CD8-positive, alpha-beta memory T cell (primary cell): ENCODE measurements at regions not wholly inside any gene's neighbourhood (a gene's known extent, or its start where the extent isn't known, plus 50 kb on each side); places are given as distances from the start of the nearest gene placed in this dataset.

ENCODE experiments used
- CTCF ChIA-PET: fragments of 350-600 bp; sonication (Branson Sonifier 250); formaldehyde crosslinking; loops from one replicate; lab custom pipeline; 2021; ENCODE audit warnings: antibody characterized with exemption; lab: Charles Lee
- POLR2A ChIA-PET: fragments of 350-600 bp; sonication (Branson Sonifier 250); formaldehyde crosslinking; loops from one replicate; lab custom pipeline; 2021; ENCODE audit warnings: antibody characterized with exemption; lab: Charles Lee
- DNase-seq, 5 donors: peaks; one replicate each; pipeline versions ENCODE4 v3.0.0 to v3.0.0-alpha.2; 2020 to 2022; ENCODE audit warnings: mixed read lengths in 1 of 5
- H3K27ac ChIP-seq: one replicate; pipeline ENCODE4 v1.7.0; 2013; ENCODE audit warnings: low read depth, mild to moderate bottlenecking, low read length, moderate library complexity
- H3K27me3 ChIP-seq: 2 replicates; pipeline ENCODE4 v1.7.0; 2013; ENCODE audit warnings: low read length, mild to moderate bottlenecking; ENCODE audit not compliant: insufficient read depth, poor library complexity, severe bottlenecking
- H3K36me3 ChIP-seq: 2 replicates; pipeline ENCODE4 v1.7.0; 2013; ENCODE audit warnings: mild to moderate bottlenecking, low read length, moderate library complexity; ENCODE audit not compliant: insufficient read depth
- H3K4me1 ChIP-seq: 2 replicates; pipeline ENCODE4 v1.7.0; 2013; ENCODE audit warnings: mild to moderate bottlenecking, low read length, moderate library complexity; ENCODE audit not compliant: insufficient read depth
- H3K4me3 ChIP-seq: 2 replicates; pipeline ENCODE4 v1.7.0; 2013; ENCODE audit warnings: mild to moderate bottlenecking, low read length
- H3K9me3 ChIP-seq: 2 replicates; pipeline ENCODE4 v1.7.0; 2013; ENCODE audit warnings: mild to moderate bottlenecking, low read length
- H3K27ac Mint-ChIP-seq, 8 donors: one replicate each; pipeline ENCODE4 v1.8.0; 2020 to 2021; ENCODE audit warnings: mixed read lengths in 8 of 8, mild to moderate bottlenecking in 6 of 8, inconsistent platforms in 3 of 8, moderate library complexity in 3 of 8
- H3K27me3 Mint-ChIP-seq, 2 donors: one replicate each; pipeline ENCODE4 v1.8.0; 2020 to 2021; ENCODE audit warnings: mixed read lengths in 2 of 2, mild to moderate bottlenecking in 1 of 2, moderate library complexity in 1 of 2
- H3K36me3 Mint-ChIP-seq, 3 donors: one replicate each; pipeline ENCODE4 v1.8.0; 2020 to 2021; ENCODE audit warnings: mixed read lengths in 3 of 3, inconsistent platforms in 1 of 3, mild to moderate bottlenecking in 1 of 3
- H3K4me1 Mint-ChIP-seq, 3 donors: one replicate each; pipeline ENCODE4 v1.8.0; 2020 to 2021; ENCODE audit warnings: mixed read lengths in 3 of 3, inconsistent platforms in 1 of 3, mild to moderate bottlenecking in 1 of 3
- H3K4me3 Mint-ChIP-seq, 7 donors: one replicate each; pipeline ENCODE4 v1.8.0; 2020 to 2021; ENCODE audit warnings: mixed read lengths in 7 of 7, mild to moderate bottlenecking in 6 of 7, moderate library complexity in 4 of 7, inconsistent platforms in 2 of 7
- H3K9me3 Mint-ChIP-seq, 5 donors: one replicate each; pipeline ENCODE4 v1.8.0; 2020 to 2022; ENCODE audit warnings: mixed read lengths in 5 of 5, mild to moderate bottlenecking in 3 of 5, moderate library complexity in 2 of 5, inconsistent platforms in 1 of 5

DNA sequence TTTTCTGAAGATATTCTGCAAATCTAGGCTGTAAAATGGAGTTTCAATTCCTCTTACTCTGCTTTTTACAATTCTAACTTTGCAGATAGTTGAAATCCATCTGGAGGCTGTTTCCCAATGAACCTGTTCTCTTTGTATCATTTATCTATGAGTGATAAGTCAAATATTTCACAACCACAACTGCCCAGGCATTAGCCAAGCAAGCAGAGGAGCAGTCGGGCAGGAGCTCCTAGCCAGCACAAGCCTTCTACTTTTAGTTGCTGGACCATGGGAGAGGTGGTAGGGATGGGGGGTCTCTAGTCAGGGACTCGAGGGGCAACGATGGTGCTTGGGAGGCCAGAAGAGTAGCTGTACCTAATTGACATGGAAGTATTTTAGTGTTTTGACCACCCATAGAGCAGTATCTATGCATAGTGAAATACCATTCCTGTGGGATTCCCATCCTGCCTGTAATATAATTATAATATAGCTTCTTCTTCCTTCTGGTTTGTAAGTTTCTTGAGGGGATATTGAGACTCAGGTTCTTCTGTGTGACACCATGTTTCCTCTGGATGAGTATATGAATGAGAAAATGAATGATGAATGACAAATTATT is 353.5 kb upstream of the IL12A start:
- Mint-ChIP-seq H3K9me3 (peaks cover 0 to 2% (median 0%) of the 10 kb centered on the region in 5 donors), H3K4me3 (no peak overlapping the region), H3K27ac (no peak overlapping the region), H3K36me3 (no peaks in the 10 kb centered on the region), H3K4me1 (no peaks in the 10 kb centered on the region), H3K27me3 (no peaks in the 10 kb centered on the region)
- DNase-seq: no peak
- no peaks in the 10 kb centered on the region for H3K4me1 ChIP-seq
- H3K4me3 ChIP-seq: no peak overlapping the region
- POLR2A ChIA-PET: no interaction called here
- CTCF ChIA-PET: no interaction called here
- no peak overlapping the region for H3K27ac ChIP-seq
- no peaks in the 10 kb centered on the region for H3K9me3 ChIP-seq
- no peaks in the 10 kb centered on the region for H3K36me3 ChIP-seq
- no peaks in the 10 kb centered on the region for H3K27me3 ChIP-seq

DNA sequence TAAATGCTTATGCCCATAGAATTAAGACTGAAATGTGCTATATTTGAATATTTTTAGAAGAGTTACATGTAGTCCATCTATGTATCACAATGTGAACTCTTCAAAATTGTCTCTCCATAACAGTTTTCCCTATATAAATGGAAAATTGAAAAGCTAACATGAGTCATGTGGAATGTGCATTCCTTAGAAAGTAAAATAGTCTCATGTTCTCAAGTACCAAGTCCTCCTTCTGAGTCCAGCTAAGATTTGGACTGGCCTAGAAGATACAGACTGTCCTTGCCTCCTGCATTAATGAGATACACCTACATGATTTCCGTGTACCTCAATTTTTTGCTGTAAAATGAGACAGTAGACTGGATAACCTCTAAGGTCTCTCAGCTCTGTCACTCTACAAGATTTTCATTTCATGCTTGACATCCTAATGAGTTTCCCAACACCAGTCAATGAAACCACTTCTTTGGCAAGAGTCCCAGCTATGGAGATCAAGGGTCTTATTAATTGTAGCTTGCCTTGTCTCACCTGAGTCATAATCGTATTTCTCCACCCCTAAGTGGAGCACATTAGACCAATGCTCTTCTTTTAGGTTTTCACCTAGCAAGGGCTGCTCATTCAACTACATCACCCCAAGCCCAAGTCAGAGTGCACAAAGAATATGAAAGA is 350.6 kb upstream of the IL12A start:
- POLR2A ChIA-PET: no interaction called here
- no peaks in the 10 kb centered on the region for H3K27me3 ChIP-seq
- no peak overlapping the region for H3K4me3 ChIP-seq
- DNase-seq: no peak
- no peaks in the 10 kb centered on the region for H3K4me1 ChIP-seq
- H3K9me3 ChIP-seq: no peaks in the 10 kb centered on the region
- Mint-ChIP-seq H3K4me3 (no peak overlapping the region), H3K36me3 (no peaks in the 10 kb centered on the region), H3K4me1 (no peaks in the 10 kb centered on the region), H3K27ac (no peak overlapping the region), H3K27me3 (no peaks in the 10 kb centered on the region), H3K9me3 (no peaks in the 10 kb centered on the region)
- CTCF ChIA-PET: no interaction called here
- no peaks in the 10 kb centered on the region for H3K36me3 ChIP-seq
- H3K27ac ChIP-seq: no peak overlapping the region

DNA sequence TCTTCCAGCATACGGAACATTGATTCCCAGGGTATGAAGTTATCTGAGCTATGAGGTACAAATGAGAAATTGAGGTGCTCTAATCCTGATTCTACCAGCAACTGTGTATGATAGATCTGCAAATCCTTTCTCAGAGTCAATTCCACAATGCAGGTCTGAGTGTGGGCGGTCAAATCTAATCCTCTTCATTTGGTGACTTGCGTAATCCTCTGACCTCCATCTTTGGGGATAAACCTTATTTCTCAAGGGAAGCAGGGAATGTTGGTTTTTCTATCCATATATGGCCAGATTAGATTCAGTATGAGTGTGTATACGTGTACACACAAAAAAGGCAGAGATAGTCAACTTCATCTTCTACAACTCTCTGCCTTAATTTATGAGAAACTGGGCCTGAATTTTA is 348.4 kb upstream of the IL12A start:
- no peaks in the 10 kb centered on the region for H3K4me1 Mint-ChIP-seq
- H3K27ac Mint-ChIP-seq: no peak overlapping the region
- H3K9me3 Mint-ChIP-seq: peaks cover 0 to 3% (median 0%) of the 10 kb centered on the region in 5 donors
- POLR2A ChIA-PET: no interaction called here
- Histone ChIP-seq H3K9me3 (no peaks in the 10 kb centered on the region), H3K4me1 (no peaks in the 10 kb centered on the region), H3K27me3 (no peaks in the 10 kb centered on the region), H3K4me3 (no peak overlapping the region), H3K36me3 (no peaks in the 10 kb centered on the region), H3K27ac (no peak overlapping the region)
- CTCF ChIA-PET: no interaction called here
- no peak overlapping the region for H3K4me3 Mint-ChIP-seq
- no peak for DNase-seq
- no peaks in the 10 kb centered on the region for H3K27me3 Mint-ChIP-seq
- H3K36me3 Mint-ChIP-seq: no peaks in the 10 kb centered on the region

DNA sequence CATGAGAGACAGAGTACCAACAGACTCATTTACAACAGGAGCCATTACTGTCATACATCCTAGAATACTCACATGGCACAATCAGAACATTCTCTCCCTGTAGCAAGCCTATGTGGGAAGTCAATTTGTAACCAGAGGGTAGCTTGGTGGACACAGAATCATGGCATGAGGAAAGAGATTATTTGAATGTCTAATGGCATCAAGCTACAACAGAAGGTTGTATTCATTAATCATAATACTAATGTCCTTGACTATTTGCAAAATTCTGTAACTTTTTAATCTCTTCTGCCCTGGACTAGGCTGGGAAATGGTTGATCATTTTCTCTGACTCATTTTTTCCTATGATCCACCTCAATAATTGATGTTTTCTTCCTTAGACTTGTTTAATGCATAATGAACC is 345.2 kb upstream of the IL12A start:
- H3K4me1 ChIP-seq: no peaks in the 10 kb centered on the region
- no peaks in the 10 kb centered on the region for H3K27me3 ChIP-seq
- Mint-ChIP-seq H3K9me3 (peaks cover 0 to 3% (median 0%) of the 10 kb centered on the region in 5 donors), H3K27ac (no peak overlapping the region), H3K4me1 (no peaks in the 10 kb centered on the region), H3K36me3 (no peaks in the 10 kb centered on the region), H3K4me3 (no peak overlapping the region), H3K27me3 (no peaks in the 10 kb centered on the region)
- no peak overlapping the region for H3K4me3 ChIP-seq
- POLR2A ChIA-PET: no interaction called here
- H3K27ac ChIP-seq: no peak overlapping the region
- no peaks in the 10 kb centered on the region for H3K9me3 ChIP-seq
- DNase-seq: no peak
- CTCF ChIA-PET: no interaction called here
- H3K36me3 ChIP-seq: no peaks in the 10 kb centered on the region

DNA sequence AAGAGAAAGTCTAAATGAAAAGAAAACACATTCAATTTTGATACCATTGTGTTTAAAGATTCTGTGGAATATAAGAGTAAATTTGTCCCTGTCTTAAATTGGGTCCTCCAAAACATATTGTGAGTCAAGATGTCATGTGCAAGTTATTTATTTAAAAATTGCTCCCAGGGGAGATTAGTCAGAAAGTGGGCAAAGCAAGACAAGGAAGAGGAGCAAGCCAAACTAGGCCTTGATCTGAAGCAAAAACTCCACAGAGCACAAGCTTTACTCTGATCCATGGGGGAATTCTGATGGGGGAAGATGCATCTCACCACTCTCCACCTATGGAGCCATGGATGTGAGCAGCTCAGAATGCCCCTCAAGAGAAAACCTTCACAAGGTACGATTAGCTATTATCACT is 342.8 kb upstream of the IL12A start:
- H3K27ac Mint-ChIP-seq: no peak overlapping the region
- no peak overlapping the region for H3K4me3 Mint-ChIP-seq
- H3K27me3 Mint-ChIP-seq: no peaks in the 10 kb centered on the region
- Histone ChIP-seq H3K27ac (no peak overlapping the region), H3K4me1 (no peaks in the 10 kb centered on the region), H3K4me3 (no peak overlapping the region), H3K36me3 (no peaks in the 10 kb centered on the region), H3K9me3 (no peaks in the 10 kb centered on the region), H3K27me3 (no peaks in the 10 kb centered on the region)
- DNase-seq: no peak
- H3K4me1 Mint-ChIP-seq: no peaks in the 10 kb centered on the region
- CTCF ChIA-PET: no interaction called here
- H3K9me3 Mint-ChIP-seq: peaks cover 0 to 3% (median 0%) of the 10 kb centered on the region in 5 donors
- POLR2A ChIA-PET: no interaction called here
- no peaks in the 10 kb centered on the region for H3K36me3 Mint-ChIP-seq

DNA sequence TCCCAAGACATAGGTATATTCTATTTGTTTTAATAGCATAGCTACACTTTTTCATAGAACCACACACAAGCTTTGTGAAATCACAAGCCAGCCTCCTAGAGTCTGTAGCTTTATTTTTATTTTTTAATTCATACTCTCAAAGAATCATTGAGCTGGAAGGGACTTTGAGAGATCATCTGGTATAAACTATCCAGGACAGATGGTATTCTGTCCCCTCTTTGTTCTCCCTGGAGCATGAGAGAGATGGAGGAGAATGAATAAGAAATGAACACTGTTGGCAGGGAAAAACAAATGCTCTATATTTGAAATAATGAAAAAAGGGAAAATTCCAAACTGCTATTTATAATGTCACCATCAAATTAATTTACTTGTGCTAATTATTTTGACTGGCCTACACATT is 338.7 kb upstream of the IL12A start:
- Histone ChIP-seq H3K36me3 (no peaks in the 10 kb centered on the region), H3K4me1 (no peaks in the 10 kb centered on the region), H3K4me3 (no peak overlapping the region), H3K27me3 (no peaks in the 10 kb centered on the region), H3K9me3 (no peaks in the 10 kb centered on the region), H3K27ac (no peak overlapping the region)
- Mint-ChIP-seq H3K36me3 (no peaks in the 10 kb centered on the region), H3K27me3 (peaks cover 0 to 2% of the 10 kb centered on the region in 2 donors), H3K27ac (no peak overlapping the region), H3K4me1 (no peaks in the 10 kb centered on the region), H3K4me3 (no peak overlapping the region), H3K9me3 (peaks cover 0 to 8% (median 0%) of the 10 kb centered on the region in 5 donors)
- POLR2A ChIA-PET: no interaction called here
- CTCF ChIA-PET: no interaction called here
- DNase-seq: no peak

DNA sequence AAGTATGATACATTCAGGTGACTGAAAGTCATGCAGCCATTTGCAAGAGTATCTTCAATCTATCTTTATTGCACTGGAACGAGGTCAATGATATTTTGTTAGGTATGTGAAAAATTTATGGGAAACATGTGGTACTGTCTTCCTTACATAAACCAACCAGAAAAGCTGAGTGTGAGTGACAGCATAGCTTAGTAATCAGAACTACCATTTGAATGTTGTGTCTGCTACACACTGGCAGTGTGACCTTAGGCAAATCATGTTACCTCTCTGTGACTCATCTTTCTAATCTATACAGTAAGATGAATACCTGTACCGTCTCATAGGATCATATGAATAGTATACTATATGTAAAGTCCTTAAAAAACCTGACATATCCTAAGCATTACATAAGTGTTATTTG is 337.9 kb upstream of the IL12A start:
- no peaks in the 10 kb centered on the region for H3K27me3 ChIP-seq
- no peak overlapping the region for H3K27ac ChIP-seq
- no peak overlapping the region for H3K4me3 ChIP-seq
- H3K4me1 Mint-ChIP-seq: no peaks in the 10 kb centered on the region
- POLR2A ChIA-PET: no interaction called here
- no peak for DNase-seq
- peaks cover 0 to 2% of the 10 kb centered on the region in 2 donors for H3K27me3 Mint-ChIP-seq
- no peaks in the 10 kb centered on the region for H3K36me3 Mint-ChIP-seq
- no peaks in the 10 kb centered on the region for H3K36me3 ChIP-seq
- no peaks in the 10 kb centered on the region for H3K4me1 ChIP-seq
- CTCF ChIA-PET: no interaction called here
- no peak overlapping the region for H3K27ac Mint-ChIP-seq
- peaks cover 0 to 8% (median 0%) of the 10 kb centered on the region in 5 donors for H3K9me3 Mint-ChIP-seq
- H3K4me3 Mint-ChIP-seq: no peak overlapping the region
- no peaks in the 10 kb centered on the region for H3K9me3 ChIP-seq

DNA sequence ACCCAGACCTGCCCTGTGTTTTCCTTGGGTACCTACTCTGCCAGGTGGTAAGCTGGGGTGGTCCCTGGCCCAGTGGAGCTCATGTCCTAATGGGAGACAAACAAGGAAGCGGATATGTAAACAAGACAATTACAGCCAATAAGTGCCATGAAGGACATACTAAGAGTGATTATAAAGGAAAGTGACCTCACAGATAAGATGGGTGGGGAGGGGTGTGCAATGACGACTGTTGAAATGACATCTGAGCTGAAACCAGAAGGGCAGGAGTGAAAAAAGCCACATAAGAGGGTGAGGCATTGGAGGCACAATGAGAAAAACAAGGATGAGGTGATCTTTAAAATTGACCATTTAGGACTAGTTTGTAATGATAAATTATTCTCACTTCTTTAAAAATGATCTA is 336.2 kb upstream of the IL12A start:
- no peak overlapping the region for H3K27ac Mint-ChIP-seq
- Histone ChIP-seq H3K27me3 (no peaks in the 10 kb centered on the region), H3K36me3 (no peaks in the 10 kb centered on the region), H3K4me3 (no peak overlapping the region), H3K9me3 (no peaks in the 10 kb centered on the region), H3K4me1 (no peaks in the 10 kb centered on the region), H3K27ac (no peak overlapping the region)
- H3K9me3 Mint-ChIP-seq: peaks cover 0 to 8% (median 0%) of the 10 kb centered on the region in 5 donors
- DNase-seq: no peak
- POLR2A ChIA-PET: no interaction called here
- peaks cover 0 to 2% of the 10 kb centered on the region in 2 donors for H3K27me3 Mint-ChIP-seq
- H3K36me3 Mint-ChIP-seq: no peaks in the 10 kb centered on the region
- no peak overlapping the region for H3K4me3 Mint-ChIP-seq
- CTCF ChIA-PET: no interaction called here
- no peaks in the 10 kb centered on the region for H3K4me1 Mint-ChIP-seq
